GM12878 (cell line): ENCODE measurements at regions not wholly inside any gene's neighbourhood (a gene's known extent, or its start where the extent isn't known, plus 50 kb on each side); places are given as distances from the start of the nearest gene placed in this dataset.

Experiments used
- CHD1 ChIP-seq: IDR thresholded peaks from 2 replicates; pipeline ENCODE4 v1.6.1; 2012; ENCODE audit warnings: low read depth, low read length, improper control_type of control experiment
- EED ChIP-seq: sonication (generic); IDR thresholded peaks from 2 replicates; pipeline ENCODE4 v1.6.1; 2016; ENCODE audit warnings: antibody characterized with exemption, low read depth

- TF ChIP-seq EED (no peak), CHD1 (no peak)
Measured at GRCh38 chr20:51140671-51141070, 117.8 kb upstream of the KCNG1 start.
